ENCODE measurements at regions not wholly inside any gene's neighbourhood (a gene's known extent, or its start where the extent isn't known, plus 50 kb on each side); places are given as distances from the start of the nearest gene placed in this dataset.

GRCh38 chr9:744046-744712 lies 97.3 kb upstream of the DMRT1 start (continued):
- TF ChIP-seq ELF1 (IDR thresholded peaks at IDR 0.05) = no peak
- no peak for TF ChIP-seq FOSL2 (IDR thresholded peaks at IDR 0.05; ENCODE audit: borderline replicate concordance, low read depth)
- TF ChIP-seq GATA2 (CRISPR knock-in tag; IDR thresholded peaks at IDR 0.05) = no peak

- no peak for DNase-seq
- POLR2A ChIA-PET = no interaction called here
- Histone ChIP-seq H3K36me3 (replicated peaks in 1 of 2; ENCODE audit: control insufficient read depth in 1 of 2, insufficient read depth in 2 of 2, low read length in 1 of 2) (peaks cover 25 to 34% of the 10 kb centered on the region in 2 experiments), H3K79me2 (ENCODE audit: insufficient read depth) (no peaks in the 10 kb centered on the region; the same call in 1 of the 2 replicates), H4K20me1 (ENCODE audit: insufficient read depth) (no peaks in the 10 kb centered on the region), H3K4me3 (ENCODE audit: low read depth in 2 of 2, low read length in 1 of 2) (no peak overlapping the region), H3K9ac (no peak overlapping the region), H3K9me2 (no peaks in the 10 kb centered on the region), H3K27me3 (ENCODE audit: insufficient read depth) (no peaks in the 10 kb centered on the region), H3K9me3 (no peaks in the 10 kb centered on the region), H3K27ac (ENCODE audit: low read depth in 2 of 2, low read length in 1 of 2) (no peak overlapping the region), H3K4me2 (no peak overlapping the region), H3K4me1 (ENCODE audit: control insufficient read depth in 1 of 2, insufficient read depth in 2 of 2, low read depth in 1 of 2, low read length in 1 of 2) (no peaks in the 10 kb centered on the region), H3F3A (replicated peaks; ENCODE audit: insufficient read depth) (no peaks in the 10 kb centered on the region), H2AFZ (ENCODE audit: low read depth) (no peak overlapping the region)
- CTCF ChIA-PET = no interaction called here
- 41% methylated on average over 7 of the region's 7 CpGs for WGBS (ENCODE audit: low lambda C conversion rate)
- TF ChIP-seq FOSL2 (IDR thresholded peaks at IDR 0.05; ENCODE audit: borderline replicate concordance, low read depth) = no peak
- TF ChIP-seq MEF2A (IDR thresholded peaks at IDR 0.05; ENCODE audit: borderline replicate concordance, low read depth) = no peak
- TF ChIP-seq, protein P1, sequence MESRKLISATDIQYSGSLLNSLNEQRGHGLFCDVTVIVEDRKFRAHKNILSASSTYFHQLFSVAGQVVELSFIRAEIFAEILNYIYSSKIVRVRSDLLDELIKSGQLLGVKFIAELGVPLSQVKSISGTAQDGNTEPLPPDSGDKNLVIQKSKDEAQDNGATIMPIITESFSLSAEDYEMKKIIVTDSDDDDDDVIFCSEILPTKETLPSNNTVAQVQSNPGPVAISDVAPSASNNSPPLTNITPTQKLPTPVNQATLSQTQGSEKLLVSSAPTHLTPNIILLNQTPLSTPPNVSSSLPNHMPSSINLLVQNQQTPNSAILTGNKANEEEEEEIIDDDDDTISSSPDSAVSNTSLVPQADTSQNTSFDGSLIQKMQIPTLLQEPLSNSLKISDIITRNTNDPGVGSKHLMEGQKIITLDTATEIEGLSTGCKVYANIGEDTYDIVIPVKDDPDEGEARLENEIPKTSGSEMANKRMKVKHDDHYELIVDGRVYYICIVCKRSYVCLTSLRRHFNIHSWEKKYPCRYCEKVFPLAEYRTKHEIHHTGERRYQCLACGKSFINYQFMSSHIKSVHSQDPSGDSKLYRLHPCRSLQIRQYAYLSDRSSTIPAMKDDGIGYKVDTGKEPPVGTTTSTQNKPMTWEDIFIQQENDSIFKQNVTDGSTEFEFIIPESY (IDR thresholded peaks at IDR 0.05; ENCODE audit: borderline replicate concordance, low read depth) = no peak
- no peak for TF ChIP-seq SIN3A (IDR thresholded peaks at IDR 0.05; ENCODE audit: borderline replicate concordance, low read depth, low read length)
- no peak for TF ChIP-seq FOXJ3 (CRISPR knock-in tag; IDR thresholded peaks at IDR 0.05)
- no peak for TF ChIP-seq PBX3 (IDR thresholded peaks at IDR 0.05)
Measured at GRCh38 chr9:744790-745484, 96.6 kb upstream of the DMRT1 start.

- TF ChIP-seq FOXM1 (IDR thresholded peaks at IDR 0.05; ENCODE audit: low read depth) (no peak), NFIC (IDR thresholded peaks at IDR 0.05; ENCODE audit: borderline replicate concordance) (no peak), GATA2 (CRISPR knock-in tag; IDR thresholded peaks at IDR 0.05) (no peak), NRF1 (IDR thresholded peaks at IDR 0.05; ENCODE audit: low read depth, low read length) (no peak), RFX5 (IDR thresholded peaks at IDR 0.05; ENCODE audit: low read length) (no peak), YY1 (IDR thresholded peaks at IDR 0.05; ENCODE audit: low read depth) (no peak), CTCF (IDR thresholded peaks at IDR 0.05) (no peak), RAD21 (IDR thresholded peaks at IDR 0.05; ENCODE audit: low read length) (no peak), SMC3 (IDR thresholded peaks at IDR 0.05; ENCODE audit: low read depth, low read length) (no peak)
- TF ChIP-seq, protein P2, sequence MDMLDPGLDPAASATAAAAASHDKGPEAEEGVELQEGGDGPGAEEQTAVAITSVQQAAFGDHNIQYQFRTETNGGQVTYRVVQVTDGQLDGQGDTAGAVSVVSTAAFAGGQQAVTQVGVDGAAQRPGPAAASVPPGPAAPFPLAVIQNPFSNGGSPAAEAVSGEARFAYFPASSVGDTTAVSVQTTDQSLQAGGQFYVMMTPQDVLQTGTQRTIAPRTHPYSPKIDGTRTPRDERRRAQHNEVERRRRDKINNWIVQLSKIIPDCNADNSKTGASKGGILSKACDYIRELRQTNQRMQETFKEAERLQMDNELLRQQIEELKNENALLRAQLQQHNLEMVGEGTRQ (IDR thresholded peaks at IDR 0.05; ENCODE audit: borderline replicate concordance, low read depth, low read length) = no peak
- TF ChIP-seq, protein P3, sequence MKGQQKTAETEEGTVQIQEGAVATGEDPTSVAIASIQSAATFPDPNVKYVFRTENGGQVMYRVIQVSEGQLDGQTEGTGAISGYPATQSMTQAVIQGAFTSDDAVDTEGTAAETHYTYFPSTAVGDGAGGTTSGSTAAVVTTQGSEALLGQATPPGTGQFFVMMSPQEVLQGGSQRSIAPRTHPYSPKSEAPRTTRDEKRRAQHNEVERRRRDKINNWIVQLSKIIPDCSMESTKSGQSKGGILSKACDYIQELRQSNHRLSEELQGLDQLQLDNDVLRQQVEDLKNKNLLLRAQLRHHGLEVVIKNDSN (IDR thresholded peaks at IDR 0.05; ENCODE audit: borderline replicate concordance, low read depth) = no peak
- CTCF ChIA-PET = no interaction called here
- no peaks in the 10 kb centered on the region for H3K9me3 ChIP-seq
- H4K20me1 ChIP-seq (ENCODE audit: insufficient read depth) = no peaks in the 10 kb centered on the region
- POLR2A ChIA-PET = no interaction called here
- no peaks in the 10 kb centered on the region for H3K27me3 ChIP-seq (ENCODE audit: insufficient read depth)
- no peak overlapping the region for H3K4me3 ChIP-seq (ENCODE audit: low read depth in 2 of 2, low read length in 1 of 2)
- no peak overlapping the region for H3K4me2 ChIP-seq
- no peak overlapping the region for H2AFZ ChIP-seq (ENCODE audit: low read depth)
- H3K4me1 ChIP-seq (ENCODE audit: control insufficient read depth in 1 of 2, insufficient read depth in 2 of 2, low read depth in 1 of 2, low read length in 1 of 2) = peaks cover 0 to under 1% of the 10 kb centered on the region in 2 experiments; a peak in 1 of 4 replicates
- WGBS (ENCODE audit: low lambda C conversion rate) = 40% methylated on average over 16 of the region's 16 CpGs
- no peak overlapping the region for H3K9ac ChIP-seq
- H3K79me2 ChIP-seq (ENCODE audit: insufficient read depth) = no peaks in the 10 kb centered on the region; the same call in 1 of the 2 replicates
- no peaks in the 10 kb centered on the region for H3K9me2 ChIP-seq
- H3F3A ChIP-seq (replicated peaks; ENCODE audit: insufficient read depth) = peaks cover 7% of the 10 kb centered on the region
- no peak overlapping the region for H3K27ac ChIP-seq (ENCODE audit: low read depth in 2 of 2, low read length in 1 of 2)
- peaks cover 16 to 27% of the 10 kb centered on the region in 2 experiments for H3K36me3 ChIP-seq (replicated peaks in 1 of 2; ENCODE audit: control insufficient read depth in 1 of 2, insufficient read depth in 2 of 2, low read length in 1 of 2)
- no peak for DNase-seq
Measured at GRCh38 chr9:745761-746380, 95.6 kb upstream of the DMRT1 start.

All from SK-N-SH (cell line).